HepG2 (cell line): ENCODE measurements at regions not wholly inside any gene's neighbourhood (a gene's known extent, or its start where the extent isn't known, plus 50 kb on each side); places are given as distances from the start of the nearest gene placed in this dataset.

Experiments
- ATAC-seq: fragments of 200-7000 bp; cut with Tn5 transposase; 3 replicates; pipeline ENCODE4 v1.9.1; 2020; ENCODE audit warnings: mild to moderate bottlenecking, moderate library complexity
- BruUV-seq: library from RNA; stranded (reverse); fragments of 400-500 nt; replicated peaks from 2 replicates; lab custom pipeline; 2021; lab: Mats Ljungman, UMichigan
- CTCF ChIA-PET: fragments of 300-600 bp; formaldehyde crosslinking; extraction: SDS; loops from one replicate; lab custom pipeline; 2021; ENCODE audit warnings: low total read pairs, inconsistent platforms, low intra/inter-chr PET ratio; lab: Yijun Ruan, JAX
- POLR2A ChIA-PET: fragments of 350-600 bp; sonication (Branson Sonifier 250); formaldehyde crosslinking; loops from one replicate; lab custom pipeline; 2020; ENCODE audit warnings: antibody characterized with exemption, inconsistent platforms; lab: Yijun Ruan, JAX
- DNase-seq: peaks from one replicate; pipeline ENCODE4 v3.0.0-alpha.2; 2015; ENCODE audit warnings: low spot score
- FAIRE-seq: peaks from 3 replicates; lab custom pipeline; 2011; peaks lifted over from hg19 to GRCh38; lab: Jason Lieb, UNC
- H2AFZ ChIP-seq: one replicate; pipeline ENCODE4 v1.6.1; 2011; ENCODE audit warnings: low read length, inconsistent platforms
- H3K27ac ChIP-seq: fragments of 300-600 bp; 3 replicates; pipeline ENCODE4 v1.8.0; 2011; ENCODE audit warnings: mixed run types, mild to moderate bottlenecking, mixed read lengths, low read length, inconsistent platforms; ENCODE audit not compliant: insufficient read depth; ENCODE audit errors: extremely low read length
- H3K27me3 ChIP-seq, 2 experiments: fragments of 200-600 bp in 1 of 2; 2 replicates in 1 of 2; 3 replicates in 1 of 2; pipeline versions ENCODE4 v1.6.0 to v1.8.0; 2011; ENCODE audit warnings: low read length in 2 of 2, mild to moderate bottlenecking in 2 of 2, moderate library complexity in 2 of 2, inconsistent platforms in 1 of 2; ENCODE audit not compliant: insufficient read depth in 2 of 2, control insufficient read depth in 1 of 2
- H3K36me3 ChIP-seq, 2 experiments: fragments of 200-600 bp in 1 of 2; replicated peaks in 1 of 2; 2 replicates in 1 of 2; 3 replicates in 1 of 2; pipeline versions ENCODE4 v1.5.1 to v1.8.0; 2011; ENCODE audit warnings: low read length in 2 of 2, inconsistent platforms in 1 of 2; ENCODE audit not compliant: insufficient read depth in 2 of 2, control insufficient read depth in 1 of 2
- H3K4me1 ChIP-seq: 2 replicates; pipeline ENCODE4 v1.5.1; 2012; ENCODE audit warnings: low read length, inconsistent platforms; ENCODE audit not compliant: insufficient read depth
- H3K4me2 ChIP-seq: 2 replicates; pipeline ENCODE4 v1.6.0; 2011; ENCODE audit warnings: low read depth, low read length, inconsistent platforms
- H3K4me3 ChIP-seq, 3 experiments: fragments of 200-600 bp in 1 of 3; sonication (generic), shearing (Covaris generic) in 1 of 3; replicated peaks in 1 of 3; 2 replicates each; pipeline ENCODE4 v1.5.1; 2011 to 2016; ENCODE audit warnings: low read length in 3 of 3, inconsistent platforms in 2 of 3, low read depth in 2 of 3, mild to moderate bottlenecking in 2 of 3, control low read depth in 1 of 3, mixed read lengths in 1 of 3; ENCODE audit not compliant: insufficient read depth in 1 of 3
- H3K79me2 ChIP-seq: one replicate; pipeline ENCODE4 v1.6.1; 2011; ENCODE audit warnings: low read length, inconsistent platforms; ENCODE audit not compliant: insufficient read depth
- H3K9ac ChIP-seq: 2 replicates; pipeline ENCODE4 v1.6.0; 2011; ENCODE audit warnings: mild to moderate bottlenecking, low read depth, low read length, inconsistent platforms; ENCODE audit not compliant: insufficient read depth
- H3K9me3 ChIP-seq: 2 replicates; pipeline ENCODE4 v1.5.1; 2012; ENCODE audit warnings: mild to moderate bottlenecking, low read length
- H4K20me1 ChIP-seq: 2 replicates; pipeline ENCODE4 v1.6.0; 2011; ENCODE audit warnings: inconsistent platforms, mild to moderate bottlenecking, low read length, moderate library complexity; ENCODE audit not compliant: insufficient read depth
- ASH2L ChIP-seq: fragments of 300-600, 200-600 bp; sonication (generic); IDR thresholded peaks from 2 replicates; pipeline ENCODE4 v1.7.0; 2017; ENCODE audit warnings: low read depth, mild to moderate bottlenecking, moderate library complexity, mixed read lengths, low read length; ENCODE audit not compliant: insufficient read length
- ATF6 ChIP-seq: sonication (generic); formaldehyde crosslinking; conservative IDR thresholded peaks from 2 replicates; pipeline ENCODE4 v1.4.0; 2020; ENCODE audit warnings: missing genetic modification reagents
- FUBP1 ChIP-seq: sonication (generic); formaldehyde crosslinking; IDR thresholded peaks from 2 replicates; pipeline ENCODE4 v1.5.1; 2020; ENCODE audit warnings: missing genetic modification reagents, mild to moderate bottlenecking, borderline replicate concordance
- HNRNPH1 ChIP-seq: fragments of 200-400 bp; formaldehyde crosslinking; optimal IDR thresholded peaks from 2 replicates; pipeline ENCODE3; 2017; ENCODE audit warnings: mild to moderate bottlenecking, low read depth, low read length
- KDM2A ChIP-seq: sonication (generic); formaldehyde crosslinking; IDR thresholded peaks from 2 replicates; pipeline ENCODE4 v1.4.0; 2020; ENCODE audit warnings: low read depth, missing genetic modification reagents, borderline replicate concordance
- RBFOX2 ChIP-seq: fragments of 200-400 bp; formaldehyde crosslinking; IDR thresholded peaks from 2 replicates; pipeline ENCODE4 v1.6.1; 2017; ENCODE audit warnings: low read depth, mild to moderate bottlenecking, low read length
- RELA ChIP-seq: sonication (generic); formaldehyde crosslinking; IDR thresholded peaks from 2 replicates; pipeline ENCODE4 v1.4.0; 2020; ENCODE audit warnings: missing genetic modification reagents
- ZFP90 ChIP-seq: sonication (generic); formaldehyde crosslinking; IDR thresholded peaks from 2 replicates; pipeline ENCODE4 v1.8.0; 2022; ENCODE audit warnings: missing genetic modification reagents, mild to moderate bottlenecking, inconsistent platforms, borderline replicate concordance
- ZFX ChIP-seq: sonication (generic); formaldehyde crosslinking; IDR thresholded peaks from 2 replicates; pipeline ENCODE4 v1.4.0; 2020; ENCODE audit warnings: mild to moderate bottlenecking, low read depth, missing genetic modification reagents, moderate library complexity
- ZNF33A ChIP-seq: sonication (generic); formaldehyde crosslinking; IDR thresholded peaks from 2 replicates; pipeline ENCODE4 v1.5.1; 2020; ENCODE audit warnings: missing genetic modification reagents, mild to moderate bottlenecking, moderate library complexity, borderline replicate concordance
- whole genome bisulfite sequencing: methylation state at CpG from one replicate; pipeline ENCODE4 v1.1.6; 2017; ENCODE audit warnings: low lambda C conversion rate; 5-methylcytosine and 5-hydroxymethylcytosine counted together
- in situ Hi-C: cut with HindIII; loops from 2 replicates; pipeline ENCODE4 v1.10.0; 2017; ENCODE audit warnings: low pct_unique_long_range_greater_than_20kb; ENCODE audit not compliant: extremely low pct_ligation_motif_present
- intact Hi-C: fragments of 100-400 bp; cut with micrococcal nuclease; formaldehyde crosslinking; loops from one replicate; pipeline ENCODE4 v1.10.0; 2022; ENCODE audit not compliant: unreplicated experiment
- TF ChIP-seq, protein P1 (sequence below): sonication (generic); formaldehyde crosslinking; IDR thresholded peaks from 2 replicates; pipeline ENCODE4 v1.5.0; 2020; ENCODE audit warnings: mild to moderate bottlenecking, missing genetic modification reagents, borderline replicate concordance

DNA sequence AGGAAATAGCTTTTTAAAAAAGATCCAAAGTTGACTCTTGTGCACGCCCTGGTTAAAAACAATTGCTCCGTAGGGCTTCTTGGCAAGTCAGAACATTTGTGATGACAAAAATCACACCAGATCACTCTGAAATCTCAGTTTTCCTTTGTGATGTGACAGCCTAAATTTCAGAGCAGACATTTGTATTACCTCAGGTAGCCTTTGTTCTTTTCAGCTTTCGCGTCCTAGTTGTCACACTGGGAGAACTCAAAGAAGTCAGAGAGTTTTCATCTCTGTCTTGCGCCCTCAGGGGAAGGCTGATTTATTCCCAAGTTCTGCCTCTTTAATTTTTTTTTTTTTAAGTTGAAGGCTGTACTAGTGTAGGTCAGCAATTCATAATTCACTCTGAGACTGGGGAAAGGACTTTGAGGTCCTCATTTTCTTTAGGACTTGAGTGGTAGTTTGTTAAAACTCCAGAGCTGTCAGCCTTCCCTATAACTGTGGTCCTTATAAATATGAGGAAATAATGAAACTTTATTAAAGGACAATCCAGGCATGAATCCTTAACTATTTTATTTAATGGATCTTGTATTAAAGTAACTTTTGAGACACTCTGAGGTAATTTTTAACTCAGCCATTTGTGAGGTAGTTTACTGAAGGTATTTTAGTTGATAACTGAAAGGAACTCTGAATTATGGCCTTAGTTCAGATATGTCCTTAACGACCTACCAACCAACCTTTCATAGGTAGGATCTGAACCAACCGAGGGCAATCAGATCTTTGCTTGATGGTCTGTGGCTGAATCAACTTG, 525.1 kb upstream of the FAM98A start (continued):
- TF ChIP-seq ATF6 (no peak), HNRNPH1 (no peak), RELA (CRISPR knock-in tag) (no peak), KDM2A (CRISPR knock-in tag) (no peak), ZFP90 (CRISPR knock-in tag) (no peak)
- TF ChIP-seq, protein P1, sequence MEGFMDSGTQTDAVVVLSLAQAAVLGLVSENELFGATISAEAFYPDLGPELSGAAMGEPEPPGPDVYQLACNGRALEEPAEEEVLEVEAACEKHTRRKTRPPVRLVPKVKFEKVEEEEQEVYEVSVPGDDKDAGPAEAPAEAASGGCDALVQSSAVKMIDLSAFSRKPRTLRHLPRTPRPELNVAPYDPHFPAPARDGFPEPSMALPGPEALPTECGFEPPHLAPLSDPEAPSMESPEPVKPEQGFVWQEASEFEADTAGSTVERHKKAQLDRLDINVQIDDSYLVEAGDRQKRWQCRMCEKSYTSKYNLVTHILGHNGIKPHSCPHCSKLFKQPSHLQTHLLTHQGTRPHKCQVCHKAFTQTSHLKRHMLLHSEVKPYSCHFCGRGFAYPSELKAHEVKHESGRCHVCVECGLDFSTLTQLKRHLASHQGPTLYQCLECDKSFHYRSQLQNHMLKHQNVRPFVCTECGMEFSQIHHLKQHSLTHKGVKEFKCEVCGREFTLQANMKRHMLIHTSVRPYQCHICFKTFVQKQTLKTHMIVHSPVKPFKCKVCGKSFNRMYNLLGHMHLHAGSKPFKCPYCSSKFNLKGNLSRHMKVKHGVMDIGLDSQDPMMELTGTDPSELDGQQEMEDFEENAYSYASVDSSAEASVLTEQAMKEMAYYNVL (CRISPR knock-in tag), result no peak
- TF ChIP-seq, all 625 proteins: peak for 0

DNA sequence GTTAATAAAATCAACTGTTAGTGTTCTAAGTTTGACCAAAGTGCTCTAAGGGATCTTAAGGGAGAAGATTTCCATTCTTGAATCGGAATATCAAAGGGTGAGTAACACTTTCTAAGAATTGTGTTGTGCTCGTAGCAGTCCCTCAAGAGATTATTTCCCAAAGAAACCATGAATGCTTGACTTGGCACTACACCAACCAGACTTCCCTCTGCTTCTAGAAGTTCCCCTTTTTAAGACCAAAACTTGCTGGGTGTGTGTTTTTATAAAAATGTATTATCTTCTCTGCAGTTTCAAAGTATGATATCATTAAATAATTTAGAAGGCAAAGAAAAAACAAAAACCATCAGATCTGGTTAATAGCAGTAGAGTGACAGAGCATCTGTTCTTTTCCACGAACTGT, 522.0 kb upstream of the FAM98A start:
- Histone ChIP-seq H3K4me3 (no peak overlapping the region), H3K4me1 (no peaks in the 10 kb centered on the region), H3K9ac (no peak overlapping the region), H4K20me1 (no peaks in the 10 kb centered on the region), H3K79me2 (no peaks in the 10 kb centered on the region), H3K27ac (no peak overlapping the region), H2AFZ (no peak overlapping the region), H3K27me3 (no peaks in the 10 kb centered on the region), H3K4me2 (no peak overlapping the region), H3K36me3 (no peaks in the 10 kb centered on the region), H3K9me3 (peaks cover 54% of the 10 kb centered on the region)
- no peak for TF ChIP-seq FUBP1
- TF ChIP-seq ZNF33A, result no peak
- no peak for TF ChIP-seq ASH2L
- no peak for TF ChIP-seq RBFOX2
- no peak for TF ChIP-seq ZFX (CRISPR knock-in tag)
- ATAC-seq, result no peak
- DNase-seq, result no peak
- no peak for FAIRE-seq
- POLR2A ChIA-PET, result no interaction called here
- no TSS peak for BruUV-seq
- intact Hi-C loops (no loop called here), in situ Hi-C loops (no loop called here)
- CTCF ChIA-PET, result no interaction called here
- WGBS, result 0% methylated on average over 3 of the region's 3 CpGs
